ENCODE measurements at regions not wholly inside any gene's neighbourhood (a gene's known extent, or its start where the extent isn't known, plus 50 kb on each side); places are given as distances from the start of the nearest gene placed in this dataset.

DNA sequence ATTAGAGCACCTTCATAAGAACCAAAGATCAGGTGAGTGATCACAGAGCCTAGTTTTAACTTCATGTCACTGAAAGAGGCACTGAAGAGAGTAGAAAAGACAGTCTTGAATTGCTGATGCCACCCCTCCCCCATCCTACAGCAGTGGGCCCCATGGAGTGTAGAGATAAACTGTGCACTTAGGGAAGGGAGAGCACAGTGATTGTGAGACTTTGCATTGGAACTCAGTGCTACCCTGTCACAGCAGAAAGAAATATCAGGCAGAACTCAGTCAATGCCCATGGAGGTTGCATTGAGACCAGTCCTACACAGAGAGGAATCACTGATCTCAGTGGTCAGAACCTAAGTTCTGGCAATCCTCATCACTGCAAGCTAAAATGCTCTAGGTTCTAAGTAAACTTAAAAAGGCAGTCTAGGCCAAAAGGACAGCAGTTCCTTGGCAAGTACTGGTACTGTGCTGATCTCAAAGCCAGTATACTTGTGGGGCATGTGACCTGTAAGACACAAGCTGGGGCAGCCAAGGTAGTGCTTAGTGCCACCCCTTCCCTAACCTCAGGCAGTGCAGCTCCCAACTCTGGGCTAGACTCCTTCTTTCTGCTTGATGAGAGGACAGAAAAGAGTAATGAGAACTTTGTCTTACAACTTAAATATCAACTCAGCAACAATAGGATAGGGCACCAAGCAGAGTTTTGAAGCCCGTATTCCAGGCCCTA lies 94.1 kb downstream of the FSCB start:
- TF ChIP-seq, protein P1, sequence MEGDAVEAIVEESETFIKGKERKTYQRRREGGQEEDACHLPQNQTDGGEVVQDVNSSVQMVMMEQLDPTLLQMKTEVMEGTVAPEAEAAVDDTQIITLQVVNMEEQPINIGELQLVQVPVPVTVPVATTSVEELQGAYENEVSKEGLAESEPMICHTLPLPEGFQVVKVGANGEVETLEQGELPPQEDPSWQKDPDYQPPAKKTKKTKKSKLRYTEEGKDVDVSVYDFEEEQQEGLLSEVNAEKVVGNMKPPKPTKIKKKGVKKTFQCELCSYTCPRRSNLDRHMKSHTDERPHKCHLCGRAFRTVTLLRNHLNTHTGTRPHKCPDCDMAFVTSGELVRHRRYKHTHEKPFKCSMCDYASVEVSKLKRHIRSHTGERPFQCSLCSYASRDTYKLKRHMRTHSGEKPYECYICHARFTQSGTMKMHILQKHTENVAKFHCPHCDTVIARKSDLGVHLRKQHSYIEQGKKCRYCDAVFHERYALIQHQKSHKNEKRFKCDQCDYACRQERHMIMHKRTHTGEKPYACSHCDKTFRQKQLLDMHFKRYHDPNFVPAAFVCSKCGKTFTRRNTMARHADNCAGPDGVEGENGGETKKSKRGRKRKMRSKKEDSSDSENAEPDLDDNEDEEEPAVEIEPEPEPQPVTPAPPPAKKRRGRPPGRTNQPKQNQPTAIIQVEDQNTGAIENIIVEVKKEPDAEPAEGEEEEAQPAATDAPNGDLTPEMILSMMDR (conservative IDR thresholded peaks at IDR 0.05; ENCODE audit: low read depth, low read length): no peak
- TF ChIP-seq EZH2 (IDR thresholded peaks at IDR 0.05; ENCODE audit: low read length, unreplicated experiment): no peak

Data from PC-3 (cell line).